HG03139 (cell line): ENCODE measurements at regions not wholly inside any gene's neighbourhood (a gene's known extent, or its start where the extent isn't known, plus 50 kb on each side); places are given as distances from the start of the nearest gene placed in this dataset.
"Not testable (repeated sequence)": the region's sequence is repeated elsewhere in the genome, so short reads cannot be mapped to it uniquely, and the experiment has no call there.

Experiments
- ATAC-seq: cut with Tn5 transposase; IDR thresholded peaks from one replicate; pipeline ENCODE4 v1.9.1; 2021; ENCODE audit not compliant: unreplicated experiment

- ATAC-seq = not testable (repeated sequence)
These were observed 125.1 kb downstream of the MYCN start for GRCh38 chr2:16065272-16066069.

- no peak for ATAC-seq
These were observed 124.4 kb downstream of the MYCN start for GRCh38 chr2:16064745-16065144.

- ATAC-seq = no peak
These were observed 123.7 kb downstream of the MYCN start for GRCh38 chr2:16063955-16064633.

GRCh38 chr2:16063251-16063850 is 123.0 kb downstream of the MYCN start:
- no peak for ATAC-seq

- ATAC-seq = no peak
These were observed 122.3 kb downstream of the MYCN start for GRCh38 chr2:16062471-16063250.

- ATAC-seq = no peak
These were observed 121.3 kb downstream of the MYCN start for GRCh38 chr2:16061441-16062217.

GRCh38 chr2:16060936-16061338 is 120.6 kb downstream of the MYCN start:
- ATAC-seq = no peak

- no peak for ATAC-seq
These were observed 120.0 kb downstream of the MYCN start for GRCh38 chr2:16060125-16060935.

- ATAC-seq = no peak
These were observed 119.2 kb downstream of the MYCN start for GRCh38 chr2:16059393-16060016.

GRCh38 chr2:16058747-16059358 is 118.5 kb downstream of the MYCN start:
- ATAC-seq = no peak

GRCh38 chr2:16058256-16058655 is 117.9 kb downstream of the MYCN start:
- no peak for ATAC-seq

- no peak for ATAC-seq
These were observed 117.3 kb downstream of the MYCN start for GRCh38 chr2:16057661-16058060.

- peak; percentile 85 for ATAC-seq
These were observed 115.7 kb downstream of the MYCN start for GRCh38 chr2:16055848-16056580.

GRCh38 chr2:16053437-16054257 is 113.3 kb downstream of the MYCN start:
- no peak for ATAC-seq

GRCh38 chr2:16052571-16053052 is 112.3 kb downstream of the MYCN start:
- ATAC-seq = not testable (repeated sequence)

- no peak for ATAC-seq
These were observed 111.7 kb downstream of the MYCN start for GRCh38 chr2:16051841-16052564.
